ENCODE measurements at regions not wholly inside any gene's neighbourhood (a gene's known extent, or its start where the extent isn't known, plus 50 kb on each side); places are given as distances from the start of the nearest gene placed in this dataset.

DNA sequence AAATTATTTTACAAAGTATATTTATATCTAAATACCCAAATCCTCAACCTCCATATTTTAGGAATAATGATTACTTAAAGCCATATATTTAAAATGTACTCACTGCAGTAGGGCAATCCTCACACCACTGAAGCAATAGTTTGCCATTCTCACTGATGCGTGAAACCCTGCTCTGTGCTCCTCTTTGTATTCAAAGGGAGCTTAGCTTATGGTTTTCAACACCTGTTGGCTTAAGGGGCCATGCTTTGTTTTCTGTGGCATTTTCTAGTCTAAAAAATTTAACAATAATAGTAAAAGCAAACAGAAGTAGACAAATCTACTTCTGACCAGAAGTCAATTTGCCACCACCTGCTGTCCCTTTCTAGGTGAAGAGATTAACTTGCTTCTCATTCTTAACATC lies 294.6 kb downstream of the FLRT2 start:
- 86 to 96% methylated on average over 1 of the region's 1 CpG for WGBS, 2 donors

DNA sequence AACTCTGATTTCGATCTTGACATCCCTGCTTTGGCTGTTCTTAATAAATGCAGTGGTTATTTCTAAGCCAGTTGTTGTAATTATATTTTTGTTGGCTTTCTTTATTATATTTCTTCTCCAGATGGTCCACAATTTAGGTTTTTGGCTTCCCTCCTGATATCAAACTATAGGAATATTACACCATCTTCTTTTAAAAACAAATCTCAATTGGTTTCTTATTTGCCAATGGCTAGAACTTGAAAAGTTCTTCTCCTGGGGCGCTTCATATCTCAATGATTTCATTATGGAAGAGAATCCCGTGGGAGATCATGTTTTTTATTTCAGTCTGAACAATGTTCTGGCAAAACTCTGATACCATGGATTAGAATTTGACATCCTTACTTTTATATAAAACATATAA lies 292.3 kb downstream of the FLRT2 start:
- TF ChIP-seq, protein P1, sequence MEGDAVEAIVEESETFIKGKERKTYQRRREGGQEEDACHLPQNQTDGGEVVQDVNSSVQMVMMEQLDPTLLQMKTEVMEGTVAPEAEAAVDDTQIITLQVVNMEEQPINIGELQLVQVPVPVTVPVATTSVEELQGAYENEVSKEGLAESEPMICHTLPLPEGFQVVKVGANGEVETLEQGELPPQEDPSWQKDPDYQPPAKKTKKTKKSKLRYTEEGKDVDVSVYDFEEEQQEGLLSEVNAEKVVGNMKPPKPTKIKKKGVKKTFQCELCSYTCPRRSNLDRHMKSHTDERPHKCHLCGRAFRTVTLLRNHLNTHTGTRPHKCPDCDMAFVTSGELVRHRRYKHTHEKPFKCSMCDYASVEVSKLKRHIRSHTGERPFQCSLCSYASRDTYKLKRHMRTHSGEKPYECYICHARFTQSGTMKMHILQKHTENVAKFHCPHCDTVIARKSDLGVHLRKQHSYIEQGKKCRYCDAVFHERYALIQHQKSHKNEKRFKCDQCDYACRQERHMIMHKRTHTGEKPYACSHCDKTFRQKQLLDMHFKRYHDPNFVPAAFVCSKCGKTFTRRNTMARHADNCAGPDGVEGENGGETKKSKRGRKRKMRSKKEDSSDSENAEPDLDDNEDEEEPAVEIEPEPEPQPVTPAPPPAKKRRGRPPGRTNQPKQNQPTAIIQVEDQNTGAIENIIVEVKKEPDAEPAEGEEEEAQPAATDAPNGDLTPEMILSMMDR (IDR thresholded peaks at IDR 0.05): no peak
- no peak for TF ChIP-seq POLR2A (IDR thresholded peaks at IDR 0.05)
- H3K27me3 ChIP-seq: no peaks in the 10 kb centered on the region
- no peak for ATAC-seq

More for the DNA sequence above, 294.6 kb downstream of the FLRT2 start:
- Histone ChIP-seq H3K36me3 (replicated peaks in 1 of 2; ENCODE audit: insufficient read depth in 1 of 2, low read depth in 2 of 2) (no peaks in the 10 kb centered on the region), H3K27ac (no peak overlapping the region), H3K9me3 (no peaks in the 10 kb centered on the region), H3K4me1 (no peaks in the 10 kb centered on the region), H3K27me3 (no peaks in the 10 kb centered on the region), H3K4me3 (no peak overlapping the region)
- TF ChIP-seq POLR2A (IDR thresholded peaks at IDR 0.05): no peak
- TF ChIP-seq, protein P1 (IDR thresholded peaks at IDR 0.05): no peak
- DNase-seq (no peak), ATAC-seq (no peak)
- intact Hi-C loops (cut with DNase I): no loop called here

DNA sequence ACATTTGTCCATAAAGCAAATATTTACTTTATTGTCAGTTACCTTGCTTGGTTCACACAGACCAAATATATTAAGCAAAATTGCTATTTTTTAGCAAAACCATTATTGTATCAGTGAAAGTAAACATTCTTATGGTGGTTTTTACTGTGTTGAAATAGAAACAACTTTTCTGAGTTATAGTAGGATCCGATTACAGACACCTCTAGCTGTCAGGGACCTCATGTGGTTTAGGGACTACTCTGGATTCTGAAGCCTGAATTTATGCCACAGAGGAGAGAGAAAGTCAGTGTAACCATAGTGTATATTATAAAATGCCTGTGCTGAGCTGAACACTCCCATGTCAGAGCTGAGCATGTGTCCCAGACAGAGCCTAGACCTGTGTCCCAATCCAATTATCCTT lies 287.5 kb downstream of the FLRT2 start:
- Histone ChIP-seq H3K36me3 (replicated peaks in 1 of 2; ENCODE audit: insufficient read depth in 1 of 2, low read depth in 2 of 2) (no peaks in the 10 kb centered on the region), H3K27ac (no peak overlapping the region), H3K9me3 (no peaks in the 10 kb centered on the region), H3K4me1 (no peaks in the 10 kb centered on the region), H3K27me3 (no peaks in the 10 kb centered on the region), H3K4me3 (no peak overlapping the region)
- no peak for TF ChIP-seq POLR2A (IDR thresholded peaks at IDR 0.05)
- TF ChIP-seq, protein P1 (IDR thresholded peaks at IDR 0.05): no peak
- intact Hi-C loops (cut with DNase I): no loop called here
- DNase-seq (no peak), ATAC-seq (no peak)
- 65 to 79% methylated on average over 1 of the region's 1 CpG for WGBS, 2 donors

More for the DNA sequence above, 292.3 kb downstream of the FLRT2 start:
- H3K9me3 ChIP-seq: no peaks in the 10 kb centered on the region
- no peaks in the 10 kb centered on the region for H3K4me1 ChIP-seq
- no peak overlapping the region for H3K4me3 ChIP-seq
- DNase-seq: no peak
- intact Hi-C loops (cut with DNase I): no loop called here
- no peaks in the 10 kb centered on the region for H3K36me3 ChIP-seq (replicated peaks in 1 of 2; ENCODE audit: insufficient read depth in 1 of 2, low read depth in 2 of 2)
- no peak overlapping the region for H3K27ac ChIP-seq
- 73 to 77% methylated on average over 3 of the region's 3 CpGs for WGBS, 2 donors

DNA sequence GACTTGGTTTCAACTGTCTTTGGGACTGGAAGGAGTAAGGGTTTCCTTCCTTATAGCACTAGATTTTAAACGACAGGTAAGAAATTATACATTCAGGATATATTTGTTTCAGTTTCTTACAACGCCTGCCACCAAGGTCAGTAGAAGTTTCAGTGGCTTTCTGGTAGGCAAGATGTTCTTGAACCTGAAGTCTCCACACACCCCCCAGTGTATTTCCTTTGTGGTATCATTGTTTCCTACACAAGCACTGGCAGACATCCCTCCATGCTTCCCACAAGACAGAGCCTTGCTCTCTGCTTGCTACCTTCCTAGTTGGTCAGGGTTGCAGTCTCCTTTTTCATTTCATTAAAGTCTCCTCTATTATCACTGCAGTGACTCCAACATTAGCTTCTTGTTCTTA lies 283.1 kb downstream of the FLRT2 start:
- H3K4me1 ChIP-seq: no peaks in the 10 kb centered on the region
- no peak for TF ChIP-seq POLR2A (IDR thresholded peaks at IDR 0.05)
- TF ChIP-seq, protein P1 (IDR thresholded peaks at IDR 0.05): no peak
- H3K27me3 ChIP-seq: no peaks in the 10 kb centered on the region
- no peak for ATAC-seq
- 58 to 61% methylated on average over 2 of the region's 2 CpGs for WGBS, 2 donors
- H3K9me3 ChIP-seq: no peaks in the 10 kb centered on the region
- no peak overlapping the region for H3K4me3 ChIP-seq
- intact Hi-C loops (cut with DNase I): no loop called here
- no peak overlapping the region for H3K27ac ChIP-seq
- H3K36me3 ChIP-seq (replicated peaks in 1 of 2; ENCODE audit: insufficient read depth in 1 of 2, low read depth in 2 of 2): no peaks in the 10 kb centered on the region
- DNase-seq: no peak

DNA sequence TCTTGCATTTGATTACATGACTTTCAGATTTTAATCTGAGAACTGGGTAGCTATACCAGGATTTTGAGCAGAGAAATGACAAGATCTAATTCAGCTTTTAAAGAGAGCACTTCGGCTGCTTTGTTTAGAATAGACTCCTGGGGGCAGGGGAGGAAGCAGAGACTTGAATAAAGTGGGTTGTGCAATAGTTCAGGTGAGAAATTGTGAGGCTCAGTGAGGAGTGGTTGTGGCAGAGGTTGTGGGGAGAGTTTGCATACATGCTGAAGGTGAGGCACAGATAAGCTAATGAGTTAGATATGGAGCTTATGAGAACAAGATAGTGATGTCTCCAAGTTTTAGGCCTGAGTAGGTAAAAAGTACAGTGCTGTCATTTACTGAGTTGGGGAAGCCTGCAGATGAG lies 281.4 kb downstream of the FLRT2 start:
- Histone ChIP-seq H3K27ac (no peak overlapping the region), H3K9me3 (no peaks in the 10 kb centered on the region), H3K4me3 (no peak overlapping the region), H3K27me3 (no peaks in the 10 kb centered on the region), H3K36me3 (replicated peaks in 1 of 2; ENCODE audit: insufficient read depth in 1 of 2, low read depth in 2 of 2) (no peaks in the 10 kb centered on the region), H3K4me1 (no peaks in the 10 kb centered on the region)
- TF ChIP-seq, protein P1 (IDR thresholded peaks at IDR 0.05): no peak
- no peak for TF ChIP-seq POLR2A (IDR thresholded peaks at IDR 0.05)
- DNase-seq (no peak), ATAC-seq (no peak)
- 52 to 58% methylated on average over 1 of the region's 1 CpG for WGBS, 2 donors
- intact Hi-C loops (cut with DNase I): no loop called here

All from body of pancreas (tissue), 4 donors.